B cell (primary cell): ENCODE measurements at regions not wholly inside any gene's neighbourhood (a gene's known extent, or its start where the extent isn't known, plus 50 kb on each side); places are given as distances from the start of the nearest gene placed in this dataset.

Experiments used
- CTCF ChIP-seq: fragments of 200-600 bp; IDR thresholded peaks from one replicate; pipeline ENCODE4 v1.8.0; 2022; ENCODE audit warnings: antibody characterized with exemption, mild to moderate bottlenecking
- EZH2 ChIP-seq: IDR thresholded peaks from 2 replicates; pipeline ENCODE4 v1.6.1; 2012; ENCODE audit warnings: borderline replicate concordance, low read depth, mild to moderate bottlenecking, moderate library complexity, low read length; ENCODE audit not compliant: insufficient read depth, poor library complexity, severe bottlenecking

- TF ChIP-seq CTCF (no peak), EZH2 (no peak)
Observed at GRCh38 chr5:179437341-179438001, 92.2 kb upstream of the ADAMTS2 start.
